Cardiac fibroblast (primary cell): ENCODE measurements at regions not wholly inside any gene's neighbourhood (a gene's known extent, or its start where the extent isn't known, plus 50 kb on each side); places are given as distances from the start of the nearest gene placed in this dataset.
"Not testable (repeated sequence)": the region's sequence is repeated elsewhere in the genome, so short reads cannot be mapped to it uniquely, and the experiment has no call there.

Source experiments
- DNase-seq, 2 donors: peaks; one replicate each; pipeline versions ENCODE4 v3.0.0 to v3.0.0-alpha.2; 2010; ENCODE audit warnings: low read depth in 2 of 2
- H3K4me3 ChIP-seq, 2 donors: replicated peaks in 1 of 2; 1 replicate in 1 of 2; 2 replicates in 1 of 2; pipeline ENCODE4 v1.5.1; 2011; ENCODE audit warnings: low read depth in 2 of 2, low read length in 2 of 2, mild to moderate bottlenecking in 2 of 2, moderate library complexity in 1 of 2
- CTCF ChIP-seq: IDR thresholded peaks from one replicate; pipeline ENCODE4 v1.5.1; 2011; ENCODE audit warnings: low read depth, mild to moderate bottlenecking, low read length, inconsistent platforms

DNA sequence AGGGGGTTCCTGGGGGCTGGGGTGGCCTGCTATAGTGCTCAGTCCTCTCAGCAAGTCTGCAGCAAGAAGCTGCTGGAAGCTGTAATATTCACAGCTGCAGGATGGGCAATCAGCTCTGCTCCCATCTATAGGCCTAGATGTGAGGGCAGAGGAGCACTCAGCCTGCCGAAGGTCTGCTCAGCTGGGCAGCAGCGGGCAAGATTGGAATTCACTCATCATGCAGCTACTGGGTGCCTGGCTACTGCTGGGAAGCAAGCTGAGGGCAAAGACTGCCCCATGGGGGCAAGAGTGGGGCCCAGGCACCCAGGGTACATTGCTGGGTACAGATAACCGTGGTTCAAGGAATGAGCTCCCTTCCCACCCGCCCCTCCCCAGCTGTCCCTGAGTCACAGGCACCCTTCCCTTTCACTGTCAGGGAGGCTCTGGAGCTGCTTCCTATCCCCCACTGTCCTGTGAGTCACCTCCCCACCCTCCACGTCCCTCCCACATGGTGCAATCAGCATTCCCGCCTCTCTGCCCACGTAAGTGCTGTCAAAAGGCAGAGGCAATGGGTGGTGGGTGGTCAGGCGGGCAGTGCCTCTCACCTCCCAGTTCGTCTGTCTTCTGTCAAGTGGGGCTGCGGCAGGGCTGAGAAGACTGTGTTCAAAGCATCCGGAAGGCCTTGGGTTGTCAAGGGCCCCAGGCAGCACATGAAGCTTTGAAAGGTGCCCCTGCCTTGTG, 169.2 kb downstream of the TRIM43 start:
- TF ChIP-seq CTCF, result no peak
- DNase-seq, result peak; percentile 75 to 85
- H3K4me3 ChIP-seq, result no peak overlapping the region

- H3K4me3 ChIP-seq, result no peak overlapping the region
- no peak for DNase-seq
- TF ChIP-seq CTCF, result no peak
Measured at GRCh38 chr2:95761556-95761955, 169.8 kb downstream of the TRIM43 start.

DNA sequence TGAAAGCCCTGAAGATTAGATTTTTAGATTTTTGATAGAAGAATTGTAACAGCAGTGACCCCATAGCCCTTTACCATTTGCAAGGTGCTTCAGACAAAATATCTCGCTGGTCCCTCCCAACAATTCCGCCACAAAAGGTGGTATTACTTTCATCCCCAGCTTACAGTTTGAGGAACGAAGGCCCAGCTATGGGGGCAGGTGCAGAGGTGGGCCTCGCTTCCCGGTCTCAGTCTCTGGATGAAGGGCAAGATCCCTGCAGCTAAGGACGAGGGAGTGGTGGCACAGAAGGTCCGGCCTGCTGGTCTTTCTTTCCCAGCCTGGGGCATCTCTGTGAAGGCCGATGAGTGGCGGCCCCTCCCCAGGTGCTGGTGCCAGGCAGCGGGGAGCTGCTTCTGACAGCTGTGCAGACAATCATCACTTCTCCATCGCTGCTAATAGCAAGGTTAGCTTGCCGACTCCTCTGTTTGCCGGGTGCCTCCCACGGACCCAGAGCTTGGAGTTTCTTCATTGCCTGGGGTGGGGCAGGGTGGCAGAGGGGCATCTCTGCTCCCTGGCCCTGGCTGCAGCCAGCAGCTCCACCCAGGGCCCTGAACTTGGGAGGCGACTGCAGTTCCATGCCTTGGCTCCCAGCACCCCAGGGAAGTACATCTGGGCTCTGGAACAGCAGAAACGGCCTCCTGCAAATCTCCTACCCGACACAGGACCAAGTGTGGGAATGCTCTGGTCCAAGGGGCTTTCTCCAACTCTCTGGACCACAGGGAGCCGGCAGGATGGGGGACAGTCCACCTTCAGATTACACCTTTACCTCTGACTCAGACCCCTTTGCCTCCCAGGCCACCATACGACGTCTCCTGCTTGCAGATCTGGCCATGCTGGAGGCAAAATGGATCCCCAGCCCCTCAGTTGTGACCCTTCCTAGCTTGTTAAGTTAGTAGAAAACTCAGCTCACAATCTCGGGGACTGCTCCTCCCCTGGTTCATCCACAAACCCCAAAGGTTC, 170.5 kb downstream of the TRIM43 start:
- not testable (repeated sequence) for H3K4me3 ChIP-seq, DNase-seq

DNA sequence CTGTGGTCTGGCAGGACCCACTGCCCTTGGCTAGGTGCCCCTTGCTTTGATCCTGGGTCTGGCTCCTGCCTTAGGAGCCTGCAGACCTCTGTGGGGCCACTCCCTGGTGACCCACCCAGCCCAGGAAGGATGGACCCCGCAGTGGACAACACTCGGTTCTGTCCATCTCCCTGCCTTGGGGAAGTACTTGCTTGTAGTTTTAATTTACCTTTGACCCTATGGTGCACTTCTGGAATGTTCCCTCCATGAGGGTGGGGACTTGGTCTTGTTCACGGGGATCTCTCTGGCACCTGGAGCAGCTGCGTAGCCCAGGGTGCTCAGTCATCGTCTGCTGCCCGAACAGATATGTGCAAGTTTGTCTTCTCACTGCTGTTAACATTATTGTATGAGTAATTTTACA, 171.3 kb downstream of the TRIM43 start:
- not testable (repeated sequence) for DNase-seq, H3K4me3 ChIP-seq

DNA sequence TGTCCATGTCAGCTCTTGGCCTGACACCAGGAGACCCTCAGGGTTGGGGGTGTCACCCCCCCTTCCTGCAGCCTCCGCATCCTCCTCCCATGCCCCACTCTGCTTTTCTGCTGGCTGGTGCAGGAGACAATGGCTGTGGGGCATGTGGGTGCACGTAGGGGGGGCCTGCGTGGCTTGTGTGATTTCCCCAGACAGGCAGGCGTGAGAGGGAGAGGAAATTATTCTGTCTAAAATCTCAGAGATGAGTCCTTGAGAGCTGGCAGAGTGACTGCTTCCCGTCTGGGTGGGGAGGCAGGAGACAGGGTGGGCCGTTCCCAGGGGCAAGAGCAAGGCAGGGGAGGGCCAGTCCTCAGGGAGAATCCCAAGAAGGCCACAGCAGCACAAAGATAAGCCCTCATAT, 173.2 kb downstream of the TRIM43 start:
- not testable (repeated sequence) for H3K4me3 ChIP-seq, DNase-seq

DNA sequence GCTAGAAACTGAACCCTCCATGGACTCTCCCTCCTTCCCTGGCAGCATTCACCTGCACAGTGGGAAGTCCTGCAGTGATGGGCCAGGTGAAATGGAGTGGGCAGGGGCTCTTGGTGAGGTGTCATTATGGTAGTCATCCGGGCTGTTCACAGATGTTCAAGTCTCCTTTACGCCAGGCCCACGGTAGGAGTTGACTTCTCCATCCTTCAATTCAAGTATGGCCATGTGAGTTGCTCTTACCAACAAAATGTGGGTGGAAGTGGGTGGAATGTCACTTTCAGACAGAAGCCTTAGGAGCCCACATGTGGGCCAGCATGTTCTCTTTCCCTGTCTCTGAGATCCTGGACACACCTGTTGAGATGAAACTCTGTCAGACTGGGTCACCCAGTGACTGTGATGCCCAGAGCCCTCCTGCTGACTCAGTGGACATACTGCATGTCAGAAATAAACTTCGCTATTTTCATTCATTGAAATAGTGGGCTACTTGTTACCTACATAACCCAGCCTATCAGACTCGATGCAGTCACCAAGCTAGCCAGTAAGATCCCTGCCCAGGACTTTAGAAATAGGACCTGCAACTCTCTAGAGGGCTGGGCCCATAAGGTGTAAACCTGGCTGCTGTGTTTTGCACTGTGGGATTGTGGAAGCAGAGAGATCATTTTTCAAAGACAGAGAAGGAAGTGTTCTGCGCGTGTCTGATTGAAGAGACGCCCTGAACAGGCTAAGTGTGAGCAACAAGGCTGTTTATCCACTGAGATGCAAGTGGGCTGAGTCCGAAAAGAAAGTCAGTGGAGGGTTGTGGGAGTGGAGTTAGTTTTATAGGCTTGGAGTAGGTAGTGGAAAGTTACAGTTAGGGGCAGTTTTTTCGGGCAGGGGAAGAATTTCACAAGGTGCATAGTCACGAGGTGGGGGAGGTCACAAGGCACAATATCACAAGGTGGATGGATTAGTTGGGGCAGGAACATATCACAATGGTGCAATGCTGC, 174.4 kb downstream of the TRIM43 start:
- not testable (repeated sequence) for DNase-seq, H3K4me3 ChIP-seq

DNA sequence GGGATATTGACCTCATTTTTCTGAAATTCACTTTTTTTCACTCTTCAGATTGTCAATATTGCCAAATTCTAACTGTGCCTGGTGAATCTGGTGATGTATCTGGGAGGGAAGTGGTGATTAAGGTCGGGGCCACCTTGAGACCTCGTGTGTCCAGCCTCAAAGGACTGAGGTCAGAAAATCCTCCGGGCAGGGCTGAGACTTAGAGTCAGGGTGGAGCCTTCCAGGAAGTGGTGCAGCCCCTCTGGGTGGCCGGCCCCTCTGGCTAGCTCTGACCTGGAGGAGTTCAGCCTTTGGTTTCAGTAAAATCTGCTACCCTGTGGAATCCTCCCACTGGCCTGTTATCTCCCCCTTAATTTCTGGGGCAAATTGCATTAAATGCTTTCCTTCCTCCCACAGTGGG, 175.7 kb downstream of the TRIM43 start:
- not testable (repeated sequence) for H3K4me3 ChIP-seq, DNase-seq

DNA sequence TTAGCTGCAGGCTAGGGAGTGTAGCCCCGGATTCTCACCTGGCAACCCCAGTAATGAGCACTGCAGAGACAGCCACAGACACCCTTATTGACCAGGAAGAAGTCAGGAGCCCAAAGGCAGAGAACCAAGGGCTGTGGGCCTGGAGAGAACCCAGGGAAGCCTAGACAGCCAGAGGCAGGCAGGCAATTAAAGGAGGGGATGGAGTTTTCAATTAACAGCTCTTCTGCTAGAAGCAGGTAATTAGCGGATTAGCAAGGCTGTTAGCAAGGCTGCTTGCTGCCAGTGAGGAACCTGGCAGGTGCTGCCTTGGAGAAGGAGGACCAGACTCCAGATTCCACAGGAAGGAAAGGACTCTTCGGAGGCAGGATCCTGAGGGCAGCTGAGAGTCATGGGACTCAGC, 176.1 kb downstream of the TRIM43 start:
- DNase-seq, H3K4me3 ChIP-seq: not testable (repeated sequence)

DNA sequence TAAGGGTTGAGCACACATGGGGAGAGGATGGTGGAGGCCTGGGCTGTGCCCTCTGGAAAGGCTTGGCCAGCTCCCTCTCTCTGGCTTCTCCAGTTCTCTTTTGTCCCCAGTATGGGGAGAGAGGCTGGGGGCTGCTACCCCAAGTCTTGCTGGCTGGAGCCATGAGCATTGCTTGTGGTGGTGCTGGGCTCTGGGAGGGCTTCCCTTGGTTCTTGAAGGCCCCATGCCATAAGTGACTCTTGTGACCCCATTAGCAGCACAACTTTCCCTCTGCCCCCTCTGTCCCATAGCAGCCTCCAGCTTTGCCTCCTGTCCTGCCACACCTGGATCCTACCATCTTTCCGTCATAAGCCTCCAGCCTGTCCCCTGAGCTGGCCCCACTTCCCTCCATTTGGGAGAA, 177.5 kb downstream of the TRIM43 start:
- not testable (repeated sequence) for H3K4me3 ChIP-seq, DNase-seq

DNA sequence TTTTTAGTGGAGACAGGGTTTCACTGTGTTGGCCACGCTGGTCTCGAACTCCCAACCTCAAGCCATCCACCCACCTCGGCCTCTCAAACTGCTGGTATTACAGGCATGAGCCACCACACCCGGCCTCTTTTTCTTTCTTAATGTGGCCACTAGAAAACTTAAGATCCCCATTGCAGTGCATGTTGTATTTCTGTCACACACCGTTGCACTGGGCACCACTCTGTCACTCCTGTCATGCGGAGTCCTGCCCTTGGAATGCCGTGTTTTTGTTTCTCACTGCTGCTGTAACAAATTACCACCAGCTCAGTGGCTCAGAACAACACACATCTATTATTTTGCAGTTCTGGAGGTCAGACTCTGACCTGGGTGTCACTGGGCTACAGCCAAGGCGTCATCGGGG, 178.9 kb downstream of the TRIM43 start:
- H3K4me3 ChIP-seq, DNase-seq: not testable (repeated sequence)

GRCh38 chr2:95774322-95775192, 182.8 kb downstream of the TRIM43 start:
- not testable (repeated sequence) for DNase-seq, H3K4me3 ChIP-seq

DNA sequence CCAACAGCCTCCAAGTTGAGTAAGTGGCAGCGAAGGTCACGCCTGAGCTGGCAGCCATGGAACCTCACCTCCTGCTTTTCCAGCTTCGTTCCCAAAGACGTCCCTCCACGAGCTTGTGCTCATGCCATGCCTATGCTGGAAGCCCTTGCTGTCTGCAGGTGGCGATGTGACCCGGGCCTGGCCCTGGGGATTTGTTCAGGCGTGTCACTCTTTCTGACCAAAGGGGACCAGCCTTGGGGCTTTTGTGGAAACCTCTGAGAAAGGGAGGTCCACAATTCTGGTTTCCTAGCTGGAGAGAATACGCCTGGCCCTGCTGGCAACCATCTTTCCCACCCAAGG, 183.4 kb downstream of the TRIM43 start:
- not testable (repeated sequence) for DNase-seq, H3K4me3 ChIP-seq
